ENCODE measurements at regions not wholly inside any gene's neighbourhood (a gene's known extent, or its start where the extent isn't known, plus 50 kb on each side); places are given as distances from the start of the nearest gene placed in this dataset.
"Not testable (repeated sequence)": the region's sequence is repeated elsewhere in the genome, so short reads cannot be mapped to it uniquely, and the experiment has no call there.

GRCh38 chr14:34106310-34106709 lies 155.4 kb upstream of the EGLN3 start:
- no peak for DNase-seq (ENCODE audit: low read depth in 4 of 4, low spot score in 3 of 4)

GRCh38 chr14:34104489-34105397 lies 153.9 kb upstream of the EGLN3 start:
- DNase-seq (ENCODE audit: low read depth in 4 of 4, low spot score in 3 of 4) = no peak

- no peak for DNase-seq (ENCODE audit: low read depth in 4 of 4, low spot score in 3 of 4)
Observed at GRCh38 chr14:34103176-34103575, 152.3 kb upstream of the EGLN3 start.

GRCh38 chr14:34099635-34100034 lies 148.8 kb upstream of the EGLN3 start:
- DNase-seq (ENCODE audit: low read depth in 4 of 4, low spot score in 3 of 4) = no peak

GRCh38 chr14:34098985-34099349 lies 148.1 kb upstream of the EGLN3 start:
- no peak for DNase-seq (ENCODE audit: low read depth in 4 of 4, low spot score in 3 of 4)

GRCh38 chr14:34098045-34098984 lies 147.4 kb upstream of the EGLN3 start:
- no peak for DNase-seq (ENCODE audit: low read depth in 4 of 4, low spot score in 3 of 4)

- DNase-seq (ENCODE audit: low read depth in 4 of 4, low spot score in 3 of 4) = no peak
Observed at GRCh38 chr14:34097644-34098043, 146.8 kb upstream of the EGLN3 start.

- DNase-seq (ENCODE audit: low read depth in 4 of 4, low spot score in 3 of 4) = no peak
Observed at GRCh38 chr14:34094384-34094783, 143.5 kb upstream of the EGLN3 start.

GRCh38 chr14:34093883-34094282 lies 143.0 kb upstream of the EGLN3 start:
- DNase-seq (ENCODE audit: low read depth in 4 of 4, low spot score in 3 of 4) = no peak

GRCh38 chr14:34090451-34090850 lies 139.6 kb upstream of the EGLN3 start:
- DNase-seq (ENCODE audit: low read depth in 4 of 4, low spot score in 3 of 4) = no peak

GRCh38 chr14:34088914-34089313 lies 138.0 kb upstream of the EGLN3 start:
- no peak for DNase-seq (ENCODE audit: low read depth in 4 of 4, low spot score in 3 of 4)

GRCh38 chr14:34087571-34087970 lies 136.7 kb upstream of the EGLN3 start:
- DNase-seq (ENCODE audit: low read depth in 4 of 4, low spot score in 3 of 4) = no peak

GRCh38 chr14:34086223-34086757 lies 135.4 kb upstream of the EGLN3 start:
- no peak for DNase-seq (ENCODE audit: low read depth in 4 of 4, low spot score in 3 of 4)

- no peak for DNase-seq (ENCODE audit: low read depth in 4 of 4, low spot score in 3 of 4)
Observed at GRCh38 chr14:34085695-34086094, 134.8 kb upstream of the EGLN3 start.

GRCh38 chr14:34081576-34082136 lies 130.8 kb upstream of the EGLN3 start:
- DNase-seq (ENCODE audit: low read depth in 4 of 4, low spot score in 3 of 4) = no peak

GRCh38 chr14:34081101-34081575 lies 130.3 kb upstream of the EGLN3 start:
- DNase-seq (ENCODE audit: low read depth in 4 of 4, low spot score in 3 of 4) = no peak

GRCh38 chr14:34079643-34080042 lies 128.8 kb upstream of the EGLN3 start:
- DNase-seq (ENCODE audit: low read depth in 4 of 4, low spot score in 3 of 4) = not testable (repeated sequence)

- no peak for DNase-seq (ENCODE audit: low read depth in 4 of 4, low spot score in 3 of 4)
Observed at GRCh38 chr14:34078117-34078743, 127.4 kb upstream of the EGLN3 start.

GRCh38 chr14:34075826-34076225 lies 125.0 kb upstream of the EGLN3 start:
- DNase-seq (ENCODE audit: low read depth in 4 of 4, low spot score in 3 of 4) = no peak

- no peak for DNase-seq (ENCODE audit: low read depth in 4 of 4, low spot score in 3 of 4)
Observed at GRCh38 chr14:34075042-34075744, 124.3 kb upstream of the EGLN3 start.

All from left renal pelvis (tissue), 4 donors.